B cell (primary cell): ENCODE measurements at regions not wholly inside any gene's neighbourhood (a gene's known extent, or its start where the extent isn't known, plus 50 kb on each side); places are given as distances from the start of the nearest gene placed in this dataset.
A peak's percentile ranks its signal among the peaks of the same experiment; 100 is the strongest.

ENCODE experiments used
- ATAC-seq: fragments of 200-7000 bp; cut with Tn5 transposase; one replicate; pipeline ENCODE4 v1.10.0; 2021; ENCODE audit warnings: low read depth, mild to moderate bottlenecking, moderate number of reproducible peaks, moderate library complexity
- CTCF ChIA-PET: fragments of 350-600 bp; sonication (Branson Sonifier 250); formaldehyde crosslinking; loops from one replicate; lab custom pipeline; 2021; ENCODE audit warnings: antibody characterized with exemption, inconsistent platforms; lab: Charles Lee
- POLR2A ChIA-PET: fragments of 350-600 bp; sonication (Branson Sonifier 250); formaldehyde crosslinking; loops from one replicate; lab custom pipeline; 2021; ENCODE audit warnings: antibody characterized with exemption; lab: Charles Lee
- DNase-seq: peaks from one replicate; pipeline ENCODE4 v3.0.0; 2013
- H2AFZ ChIP-seq: 2 replicates; pipeline ENCODE4 v1.6.1; 2012; ENCODE audit warnings: mild to moderate bottlenecking, low read depth, low read length; ENCODE audit not compliant: insufficient read depth, poor library complexity, severe bottlenecking
- H3K27ac ChIP-seq, 2 donors: 1 replicate in 1 of 2; 2 replicates in 1 of 2; pipeline ENCODE4 v1.5.1; 2012 to 2013; ENCODE audit warnings: low read length in 2 of 2, mild to moderate bottlenecking in 2 of 2, moderate library complexity in 1 of 2
- H3K27me3 ChIP-seq, 4 experiments: fragments of 200-600 bp in 1 of 4; sonication (generic) in 1 of 4; replicated peaks in 1 of 4; 1 replicate in 2 of 4; 2 replicates in 2 of 4; pipeline versions ENCODE4 v1.6.1 to v1.7.0; 2013 to 2016; ENCODE audit warnings: low read length in 3 of 4, mild to moderate bottlenecking in 2 of 4, mixed read lengths in 1 of 4, moderate library complexity in 1 of 4; ENCODE audit not compliant: insufficient read depth in 4 of 4, control insufficient read depth in 3 of 4; ENCODE audit errors: control extremely low read depth in 1 of 4
- H3K36me3 ChIP-seq, 2 experiments: replicated peaks in 1 of 2; 1 replicate in 1 of 2; 2 replicates in 1 of 2; pipeline versions ENCODE4 v1.6.1 to v1.7.1; 2013; ENCODE audit warnings: low read length in 1 of 2; ENCODE audit not compliant: insufficient read depth in 2 of 2, control insufficient read depth in 1 of 2; ENCODE audit errors: control extremely low read depth in 1 of 2, extremely low read depth in 1 of 2
- H3K4me1 ChIP-seq, 2 donors: fragments of 200-600 bp in 1 of 2; sonication (generic) in 1 of 2; 1 replicate in 1 of 2; 2 replicates in 1 of 2; pipeline versions ENCODE4 v1.5.1 to v1.6.1; 2013 to 2017; ENCODE audit warnings: low read length in 2 of 2; ENCODE audit not compliant: control insufficient read depth in 2 of 2, insufficient read depth in 2 of 2
- H3K4me2 ChIP-seq: replicated peaks from 2 replicates; pipeline ENCODE3; 2012; ENCODE audit warnings: mild to moderate bottlenecking, low read depth, low read length; ENCODE audit not compliant: poor library complexity, severe bottlenecking
- H3K4me3 ChIP-seq, 5 experiments: fragments of 200-600 bp in 1 of 5; sonication (generic) in 1 of 5; 1 replicate in 3 of 5; 2 replicates in 2 of 5; pipeline versions ENCODE4 v1.5.1 to v1.7.0; 2011 to 2016; ENCODE audit warnings: low read length in 4 of 5, mild to moderate bottlenecking in 4 of 5, low read depth in 2 of 5, control low read depth in 1 of 5, moderate library complexity in 1 of 5; ENCODE audit not compliant: insufficient read depth in 1 of 5; ENCODE audit errors: control extremely low read depth in 1 of 5, extremely low read depth in 1 of 5
- H3K79me2 ChIP-seq: fragments of 200-600 bp; sonication (generic); one replicate; pipeline ENCODE4 v1.6.0; 2016; ENCODE audit warnings: low read length; ENCODE audit not compliant: control insufficient read depth, insufficient read depth
- H3K9ac ChIP-seq: fragments of 200-600 bp; sonication (generic); 2 replicates; pipeline ENCODE4 v1.6.1; 2017; ENCODE audit warnings: mild to moderate bottlenecking, low read length, moderate library complexity
- H3K9me3 ChIP-seq, 3 donors: one replicate each; pipeline versions ENCODE4 v1.6.1 to v1.7.1; 2013; ENCODE audit warnings: low read length in 2 of 3; ENCODE audit not compliant: control insufficient read depth in 2 of 3, insufficient read depth in 1 of 3; ENCODE audit errors: control extremely low read depth in 1 of 3
- H4K20me1 ChIP-seq: 2 replicates; pipeline ENCODE4 v1.6.0; 2012; ENCODE audit warnings: mild to moderate bottlenecking, low read length; ENCODE audit not compliant: insufficient read depth, control insufficient read depth, poor library complexity, severe bottlenecking
- H3K27ac Mint-ChIP-seq: one replicate; pipeline ENCODE4 v1.8.0; 2021; ENCODE audit warnings: mixed read lengths
- H3K27me3 Mint-ChIP-seq: one replicate; pipeline ENCODE4 v1.8.0; 2021; ENCODE audit warnings: mixed read lengths
- H3K4me1 Mint-ChIP-seq: one replicate; pipeline ENCODE4 v1.8.0; 2021; ENCODE audit warnings: mixed read lengths
- H3K4me3 Mint-ChIP-seq: one replicate; pipeline ENCODE4 v1.8.0; 2021; ENCODE audit warnings: mixed read lengths
- H3K9me3 Mint-ChIP-seq: one replicate; pipeline ENCODE4 v1.8.0; 2022; ENCODE audit warnings: mixed read lengths; ENCODE audit not compliant: insufficient read depth
- CTCF ChIP-seq: fragments of 200-600 bp; IDR thresholded peaks from one replicate; pipeline ENCODE4 v1.8.0; 2022; ENCODE audit warnings: antibody characterized with exemption, mild to moderate bottlenecking
- EZH2 ChIP-seq: IDR thresholded peaks from 2 replicates; pipeline ENCODE4 v1.6.1; 2012; ENCODE audit warnings: borderline replicate concordance, low read depth, mild to moderate bottlenecking, moderate library complexity, low read length; ENCODE audit not compliant: insufficient read depth, poor library complexity, severe bottlenecking
- WGBS: methylation state at CpG from one replicate; pipeline ENCODE4 v1.1.5; 2013; ENCODE audit warnings: missing lambda C conversion rate; ENCODE audit not compliant: insufficient coverage; 5-methylcytosine and 5-hydroxymethylcytosine counted together
- intact Hi-C: fragments of 100-400 bp; cut with micrococcal nuclease; formaldehyde crosslinking; loops from one replicate; pipeline ENCODE4 v1.10.0; 2022

GRCh38 chr15:75100679-75101078 is 77.3 kb downstream of the PPCDC start:
- Histone ChIP-seq H3K4me2 (no peak overlapping the region), H4K20me1 (no peaks in the 10 kb centered on the region), H3K27me3 (peaks cover 0 to 4% (median 0%) of the 10 kb centered on the region in 4 experiments), H3K27ac (no peak overlapping the region), H2AFZ (no peak overlapping the region), H3K36me3 (no peaks in the 10 kb centered on the region), H3K4me1 (peaks cover 15 to 26% of the 10 kb centered on the region in 2 donors), H3K9me3 (peaks cover 0 to 3% (median 0%) of the 10 kb centered on the region in 3 donors), H3K79me2 (no peaks in the 10 kb centered on the region), H3K9ac (no peak overlapping the region), H3K4me3 (no peak overlapping the region)
- H3K27me3 Mint-ChIP-seq = peaks cover 26% of the 10 kb centered on the region
- ChIA-PET CTCF (no interaction called here), POLR2A (no interaction called here)
- H3K27ac Mint-ChIP-seq = no peak overlapping the region
- WGBS = 100% methylated on average over 1 of the region's 2 CpGs
- ATAC-seq (no peak), DNase-seq (no peak)
- no peak for TF ChIP-seq CTCF
- peaks cover 20% of the 10 kb centered on the region for H3K4me1 Mint-ChIP-seq
- no peak overlapping the region for H3K4me3 Mint-ChIP-seq
- intact Hi-C loops = loop anchor here (10.0 kb wide), 1 partner anchor 104 kb away; the partner anchor contains the start of gene C15orf39
- no peaks in the 10 kb centered on the region for H3K9me3 Mint-ChIP-seq

- Mint-ChIP-seq H3K4me3 (peak overlapping the region; percentile 66), H3K9me3 (no peaks in the 10 kb centered on the region), H3K27ac (peak overlapping the region; percentile 92), H3K27me3 (peaks cover 23% of the 10 kb centered on the region), H3K4me1 (peaks cover 40% of the 10 kb centered on the region)
- peak; percentile 44 for DNase-seq
- CTCF ChIA-PET = interaction anchor here (0.9 to 4.9 kb wide), 4 partner anchors 10 to 99 kb away, joined by 3 to 45 read pairs (median 3); partner anchors contain the start of gene C15orf39
- no peaks in the 10 kb centered on the region for H4K20me1 ChIP-seq
- peaks cover 0 to 3% (median 0%) of the 10 kb centered on the region in 3 donors for H3K9me3 ChIP-seq
- no peak for TF ChIP-seq EZH2
- TF ChIP-seq CTCF = no peak
- H3K4me2 ChIP-seq = peak overlapping the region; percentile 27
- no peak overlapping the region for H3K9ac ChIP-seq
- H3K4me3 ChIP-seq = no peak overlapping the region
- peaks cover 37 to 45% of the 10 kb centered on the region in 2 donors for H3K4me1 ChIP-seq
- POLR2A ChIA-PET = interaction anchor here (0.7 kb wide), 1 partner anchor 12 kb away, joined by 3 read pairs; no protein-coding TSS in a partner anchor
- H3K27ac ChIP-seq = peak overlapping the region; percentile 5 to 10
- intact Hi-C loops = loop anchor here (2.0 to 10.0 kb wide), 2 partner anchors 62 to 100 kb away; partner anchors contain the start of gene C15orf39
- H2AFZ ChIP-seq = no peak overlapping the region
- WGBS = 20% methylated on average over 1 of the region's 3 CpGs
- H3K27me3 ChIP-seq = peaks cover 0 to 11% (median 4%) of the 10 kb centered on the region in 4 experiments
- H3K36me3 ChIP-seq = no peaks in the 10 kb centered on the region
- peak; percentile 37 for ATAC-seq
- no peaks in the 10 kb centered on the region for H3K79me2 ChIP-seq
Observed at GRCh38 chr15:75104804-75105557, 81.6 kb downstream of the PPCDC start.
